GM23338 (cell line): ENCODE measurements at regions not wholly inside any gene's neighbourhood (a gene's known extent, or its start where the extent isn't known, plus 50 kb on each side); places are given as distances from the start of the nearest gene placed in this dataset.
"Not testable (repeated sequence)": the region's sequence is repeated elsewhere in the genome, so short reads cannot be mapped to it uniquely, and the experiment has no call there.

Experiments
- ATAC-seq: fragments of 200-7000 bp; cut with Tn5 transposase; 3 replicates; pipeline ENCODE4 v1.9.1; 2020
- DNase-seq: peaks from one replicate; pipeline ENCODE4 v3.0.0-alpha.2; 2015; ENCODE audit warnings: low spot score
- H2AFZ ChIP-seq: fragments of 200-600 bp; sonication (generic); 2 replicates; pipeline ENCODE4 v1.8.0; 2016; ENCODE audit warnings: antibody characterized with exemption, mild to moderate bottlenecking, moderate library complexity
- H3F3A ChIP-seq: fragments of 200-600 bp; sonication (generic); replicated peaks from 2 replicates; pipeline ENCODE4 v1.8.0; 2017; ENCODE audit warnings: antibody characterized with exemption, mixed run types, low read depth
- H3K27ac ChIP-seq: fragments of 200-600 bp; sonication (generic); 2 replicates; pipeline ENCODE4 v1.6.1; 2016; ENCODE audit warnings: low read depth
- H3K27me3 ChIP-seq: fragments of 200-600 bp; sonication (generic); 2 replicates; pipeline ENCODE4 v1.8.0; 2016; ENCODE audit warnings: mild to moderate bottlenecking, mixed run types, moderate library complexity; ENCODE audit not compliant: insufficient read depth
- H3K36me3 ChIP-seq: fragments of 200-600 bp; sonication (generic); 2 replicates; pipeline ENCODE4 v1.8.0; 2016; ENCODE audit warnings: mild to moderate bottlenecking; ENCODE audit not compliant: insufficient read depth
- H3K4me1 ChIP-seq: fragments of 200-600 bp; sonication (generic); 2 replicates; pipeline ENCODE4 v1.8.0; 2016; ENCODE audit warnings: mild to moderate bottlenecking, moderate library complexity; ENCODE audit not compliant: insufficient read depth
- H3K4me2 ChIP-seq: fragments of 200-600 bp; sonication (generic); 2 replicates; pipeline ENCODE4 v1.7.1; 2017; ENCODE audit warnings: mixed run types
- H3K4me3 ChIP-seq: fragments of 200-600 bp; sonication (generic); 2 replicates; pipeline ENCODE4 v1.6.1; 2016; ENCODE audit warnings: mixed run types
- H3K79me2 ChIP-seq: fragments of 200-600 bp; sonication (generic); replicated peaks from 2 replicates; pipeline ENCODE4 v1.8.0; 2017; ENCODE audit warnings: mild to moderate bottlenecking; ENCODE audit not compliant: insufficient read depth
- H3K9me2 ChIP-seq: fragments of 200-600 bp; sonication (generic); 2 replicates; pipeline ENCODE4 v1.8.0; 2017; ENCODE audit not compliant: insufficient read depth
- H4K20me1 ChIP-seq: fragments of 200-600 bp; sonication (generic); replicated peaks from 2 replicates; pipeline ENCODE4 v1.8.0; 2017; ENCODE audit warnings: mild to moderate bottlenecking; ENCODE audit not compliant: insufficient read depth
- H3K27ac Mint-ChIP-seq: 2 replicates; pipeline ENCODE4 v1.8.0; 2020; ENCODE audit warnings: inconsistent platforms, mild to moderate bottlenecking, moderate library complexity, mixed read lengths
- H3K27me3 Mint-ChIP-seq: 3 replicates; pipeline ENCODE4 v1.8.0; 2022; ENCODE audit warnings: low read depth, mild to moderate bottlenecking, moderate library complexity, mixed read lengths, inconsistent platforms; ENCODE audit not compliant: insufficient read depth, poor library complexity
- H3K36me3 Mint-ChIP-seq: 3 replicates; pipeline ENCODE4 v1.8.0; 2021; ENCODE audit warnings: low read depth, mild to moderate bottlenecking, inconsistent platforms, moderate library complexity, mixed read lengths
- H3K4me1 Mint-ChIP-seq: 3 replicates; pipeline ENCODE4 v1.8.0; 2020; ENCODE audit warnings: mild to moderate bottlenecking, inconsistent platforms, mixed read lengths
- H3K4me3 Mint-ChIP-seq: 3 replicates; pipeline ENCODE4 v1.8.0; 2021; ENCODE audit warnings: moderate library complexity, mild to moderate bottlenecking, inconsistent platforms, mixed read lengths
- H3K9me3 Mint-ChIP-seq: 3 replicates; pipeline ENCODE4 v1.8.0; 2020; ENCODE audit warnings: moderate library complexity, mild to moderate bottlenecking, inconsistent platforms, mixed read lengths
- CREB1 ChIP-seq: fragments of 250-450 bp; sonication (Bioruptor Pico); IDR thresholded peaks from 2 replicates; pipeline ENCODE4 v1.5.0; 2020; ENCODE audit warnings: low read depth, mild to moderate bottlenecking, moderate library complexity
- EZH2phosphoT487 ChIP-seq: fragments of 200-600 bp; sonication (generic); IDR thresholded peaks from one replicate; pipeline ENCODE4 v1.8.1; 2018; ENCODE audit warnings: antibody characterized with exemption; ENCODE audit not compliant: unreplicated experiment
- TF ChIP-seq, protein P1 (sequence below): fragments of 250-450 bp; sonication (Bioruptor Pico); IDR thresholded peaks from 2 replicates; pipeline ENCODE4 v1.5.0; 2020; ENCODE audit warnings: mild to moderate bottlenecking, moderate library complexity
- TF ChIP-seq, protein P2 (sequence below): IDR thresholded peaks from one replicate; pipeline ENCODE4 v1.6.1; 2018; ENCODE audit warnings: antibody characterized with exemption; ENCODE audit not compliant: unreplicated experiment

DNA sequence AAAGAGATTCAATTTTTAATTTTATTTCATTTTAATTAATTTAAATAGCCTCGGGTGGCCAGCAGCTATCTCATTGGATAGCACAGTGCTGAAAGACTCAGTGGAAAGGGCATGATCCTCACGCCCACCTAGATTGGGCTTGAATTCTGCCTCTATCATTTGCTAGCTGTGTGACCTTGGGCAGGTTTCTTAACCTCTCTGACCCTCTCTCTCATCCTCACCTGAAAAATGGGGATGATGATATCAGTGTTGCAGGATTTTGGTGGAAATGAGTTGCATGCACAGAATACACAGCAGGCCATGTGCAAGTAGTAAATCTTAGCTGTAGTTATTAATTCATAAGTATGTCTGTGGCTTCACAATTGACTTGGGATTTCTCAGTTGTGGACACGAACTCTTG is 272.4 kb upstream of the XYLT1 start (continued):
- TF ChIP-seq, protein P1, sequence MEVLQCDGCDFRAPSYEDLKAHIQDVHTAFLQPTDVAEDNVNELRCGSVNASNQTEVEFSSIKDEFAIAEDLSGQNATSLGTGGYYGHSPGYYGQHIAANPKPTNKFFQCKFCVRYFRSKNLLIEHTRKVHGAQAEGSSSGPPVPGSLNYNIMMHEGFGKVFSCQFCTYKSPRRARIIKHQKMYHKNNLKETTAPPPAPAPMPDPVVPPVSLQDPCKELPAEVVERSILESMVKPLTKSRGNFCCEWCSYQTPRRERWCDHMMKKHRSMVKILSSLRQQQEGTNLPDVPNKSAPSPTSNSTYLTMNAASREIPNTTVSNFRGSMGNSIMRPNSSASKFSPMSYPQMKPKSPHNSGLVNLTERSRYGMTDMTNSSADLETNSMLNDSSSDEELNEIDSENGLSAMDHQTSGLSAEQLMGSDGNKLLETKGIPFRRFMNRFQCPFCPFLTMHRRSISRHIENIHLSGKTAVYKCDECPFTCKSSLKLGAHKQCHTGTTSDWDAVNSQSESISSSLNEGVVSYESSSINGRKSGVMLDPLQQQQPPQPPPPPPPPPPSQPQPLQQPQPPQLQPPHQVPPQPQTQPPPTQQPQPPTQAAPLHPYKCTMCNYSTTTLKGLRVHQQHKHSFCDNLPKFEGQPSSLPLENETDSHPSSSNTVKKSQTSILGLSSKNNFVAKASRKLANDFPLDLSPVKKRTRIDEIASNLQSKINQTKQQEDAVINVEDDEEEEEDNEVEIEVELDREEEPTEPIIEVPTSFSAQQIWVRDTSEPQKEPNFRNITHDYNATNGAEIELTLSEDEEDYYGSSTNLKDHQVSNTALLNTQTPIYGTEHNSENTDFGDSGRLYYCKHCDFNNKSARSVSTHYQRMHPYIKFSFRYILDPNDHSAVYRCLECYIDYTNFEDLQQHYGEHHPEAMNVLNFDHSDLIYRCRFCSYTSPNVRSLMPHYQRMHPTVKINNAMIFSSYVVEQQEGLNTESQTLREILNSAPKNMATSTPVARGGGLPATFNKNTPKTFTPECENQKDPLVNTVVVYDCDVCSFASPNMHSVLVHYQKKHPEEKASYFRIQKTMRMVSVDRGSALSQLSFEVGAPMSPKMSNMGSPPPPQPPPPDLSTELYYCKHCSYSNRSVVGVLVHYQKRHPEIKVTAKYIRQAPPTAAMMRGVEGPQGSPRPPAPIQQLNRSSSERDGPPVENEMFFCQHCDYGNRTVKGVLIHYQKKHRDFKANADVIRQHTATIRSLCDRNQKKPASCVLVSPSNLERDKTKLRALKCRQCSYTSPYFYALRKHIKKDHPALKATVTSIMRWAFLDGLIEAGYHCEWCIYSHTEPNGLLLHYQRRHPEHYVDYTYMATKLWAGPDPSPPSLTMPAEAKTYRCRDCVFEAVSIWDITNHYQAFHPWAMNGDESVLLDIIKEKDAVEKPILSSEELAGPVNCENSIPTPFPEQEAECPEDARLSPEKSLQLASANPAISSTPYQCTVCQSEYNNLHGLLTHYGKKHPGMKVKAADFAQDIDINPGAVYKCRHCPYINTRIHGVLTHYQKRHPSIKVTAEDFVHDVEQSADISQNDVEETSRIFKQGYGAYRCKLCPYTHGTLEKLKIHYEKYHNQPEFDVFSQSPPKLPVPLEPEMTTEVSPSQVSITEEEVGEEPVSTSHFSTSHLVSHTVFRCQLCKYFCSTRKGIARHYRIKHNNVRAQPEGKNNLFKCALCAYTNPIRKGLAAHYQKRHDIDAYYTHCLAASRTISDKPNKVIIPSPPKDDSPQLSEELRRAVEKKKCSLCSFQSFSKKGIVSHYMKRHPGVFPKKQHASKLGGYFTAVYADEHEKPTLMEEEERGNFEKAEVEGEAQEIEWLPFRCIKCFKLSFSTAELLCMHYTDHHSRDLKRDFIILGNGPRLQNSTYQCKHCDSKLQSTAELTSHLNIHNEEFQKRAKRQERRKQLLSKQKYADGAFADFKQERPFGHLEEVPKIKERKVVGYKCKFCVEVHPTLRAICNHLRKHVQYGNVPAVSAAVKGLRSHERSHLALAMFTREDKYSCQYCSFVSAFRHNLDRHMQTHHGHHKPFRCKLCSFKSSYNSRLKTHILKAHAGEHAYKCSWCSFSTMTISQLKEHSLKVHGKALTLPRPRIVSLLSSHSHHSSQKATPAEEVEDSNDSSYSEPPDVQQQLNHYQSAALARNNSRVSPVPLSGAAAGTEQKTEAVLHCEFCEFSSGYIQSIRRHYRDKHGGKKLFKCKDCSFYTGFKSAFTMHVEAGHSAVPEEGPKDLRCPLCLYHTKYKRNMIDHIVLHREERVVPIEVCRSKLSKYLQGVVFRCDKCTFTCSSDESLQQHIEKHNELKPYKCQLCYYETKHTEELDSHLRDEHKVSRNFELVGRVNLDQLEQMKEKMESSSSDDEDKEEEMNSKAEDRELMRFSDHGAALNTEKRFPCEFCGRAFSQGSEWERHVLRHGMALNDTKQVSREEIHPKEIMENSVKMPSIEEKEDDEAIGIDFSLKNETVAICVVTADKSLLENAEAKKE (CRISPR knock-in tag): no peak

DNA sequence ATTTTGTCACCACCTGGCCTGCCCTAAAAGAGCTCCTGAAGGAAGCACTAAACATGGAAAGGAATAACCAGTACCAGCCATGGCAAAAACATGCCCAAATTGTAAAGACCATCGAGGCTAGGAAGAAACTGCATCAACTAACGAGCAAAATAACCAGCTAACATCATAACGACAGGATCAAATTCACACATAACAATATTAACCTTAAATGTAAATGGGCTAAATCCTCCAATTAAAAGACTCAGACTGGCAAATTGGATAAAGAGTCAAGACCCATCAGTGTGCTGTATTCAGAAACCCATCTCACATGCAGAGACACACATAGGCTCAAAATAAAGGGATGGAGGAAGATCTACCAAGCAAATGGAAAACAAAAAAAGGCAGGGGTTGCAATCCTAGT is 264.3 kb upstream of the XYLT1 start:
- not testable (repeated sequence) for H3K27ac ChIP-seq, H3K27ac Mint-ChIP-seq, H3K9me2 ChIP-seq, H3K27me3 Mint-ChIP-seq, H3K4me1 Mint-ChIP-seq, DNase-seq, ATAC-seq, H3K4me2 ChIP-seq, H2AFZ ChIP-seq, H4K20me1 ChIP-seq, H3F3A ChIP-seq, H3K4me3 Mint-ChIP-seq, H3K36me3 ChIP-seq, H3K4me1 ChIP-seq, H3K4me3 ChIP-seq, H3K79me2 ChIP-seq, H3K27me3 ChIP-seq
- Mint-ChIP-seq H3K36me3 (peaks cover 17% of the 10 kb centered on the region), H3K9me3 (peaks cover 35% of the 10 kb centered on the region)

DNA sequence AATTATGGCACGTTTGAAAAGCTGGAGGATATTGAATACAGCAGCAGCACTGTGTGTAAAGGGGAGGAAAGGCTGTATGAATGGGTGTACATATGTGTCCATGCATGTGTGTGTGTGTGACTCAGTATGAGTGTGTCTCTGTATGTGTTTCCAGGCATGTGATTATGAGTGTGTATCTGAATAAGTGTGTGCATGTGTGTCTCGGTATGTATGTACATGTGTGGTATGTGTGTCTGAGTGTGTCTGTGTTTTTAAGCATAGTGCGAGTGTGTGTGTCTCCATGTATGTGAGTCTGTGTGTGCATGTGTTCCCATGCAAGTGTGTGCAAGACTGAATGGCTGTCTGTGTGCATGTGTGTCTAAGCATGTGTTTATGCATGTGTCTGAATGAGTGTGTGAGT is 259.1 kb upstream of the XYLT1 start:
- DNase-seq: no peak
- H3K4me1 Mint-ChIP-seq: no peaks in the 10 kb centered on the region

More for the DNA sequence above, 259.1 kb upstream of the XYLT1 start:
- no peaks in the 10 kb centered on the region for H3K9me2 ChIP-seq
- no peaks in the 10 kb centered on the region for H3K79me2 ChIP-seq
- H3K4me1 ChIP-seq: no peaks in the 10 kb centered on the region
- Mint-ChIP-seq H3K27ac (no peak overlapping the region), H3K36me3 (peaks cover 14% of the 10 kb centered on the region), H3K4me3 (no peak overlapping the region), H3K27me3 (no peaks in the 10 kb centered on the region), H3K9me3 (peaks cover 25% of the 10 kb centered on the region)
- H3K36me3 ChIP-seq: 0 out of 2 replicates have a peak, but pooled peaks cover 3% of the 10 kb centered on the region
- no peaks in the 10 kb centered on the region for H4K20me1 ChIP-seq
- no peaks in the 10 kb centered on the region for H3F3A ChIP-seq
- no peak overlapping the region for H3K4me3 ChIP-seq
- H3K4me2 ChIP-seq: no peak overlapping the region
- no peak overlapping the region for H2AFZ ChIP-seq
- H3K27ac ChIP-seq: no peak overlapping the region
- H3K27me3 ChIP-seq: no peaks in the 10 kb centered on the region
- TF ChIP-seq, protein P2, sequence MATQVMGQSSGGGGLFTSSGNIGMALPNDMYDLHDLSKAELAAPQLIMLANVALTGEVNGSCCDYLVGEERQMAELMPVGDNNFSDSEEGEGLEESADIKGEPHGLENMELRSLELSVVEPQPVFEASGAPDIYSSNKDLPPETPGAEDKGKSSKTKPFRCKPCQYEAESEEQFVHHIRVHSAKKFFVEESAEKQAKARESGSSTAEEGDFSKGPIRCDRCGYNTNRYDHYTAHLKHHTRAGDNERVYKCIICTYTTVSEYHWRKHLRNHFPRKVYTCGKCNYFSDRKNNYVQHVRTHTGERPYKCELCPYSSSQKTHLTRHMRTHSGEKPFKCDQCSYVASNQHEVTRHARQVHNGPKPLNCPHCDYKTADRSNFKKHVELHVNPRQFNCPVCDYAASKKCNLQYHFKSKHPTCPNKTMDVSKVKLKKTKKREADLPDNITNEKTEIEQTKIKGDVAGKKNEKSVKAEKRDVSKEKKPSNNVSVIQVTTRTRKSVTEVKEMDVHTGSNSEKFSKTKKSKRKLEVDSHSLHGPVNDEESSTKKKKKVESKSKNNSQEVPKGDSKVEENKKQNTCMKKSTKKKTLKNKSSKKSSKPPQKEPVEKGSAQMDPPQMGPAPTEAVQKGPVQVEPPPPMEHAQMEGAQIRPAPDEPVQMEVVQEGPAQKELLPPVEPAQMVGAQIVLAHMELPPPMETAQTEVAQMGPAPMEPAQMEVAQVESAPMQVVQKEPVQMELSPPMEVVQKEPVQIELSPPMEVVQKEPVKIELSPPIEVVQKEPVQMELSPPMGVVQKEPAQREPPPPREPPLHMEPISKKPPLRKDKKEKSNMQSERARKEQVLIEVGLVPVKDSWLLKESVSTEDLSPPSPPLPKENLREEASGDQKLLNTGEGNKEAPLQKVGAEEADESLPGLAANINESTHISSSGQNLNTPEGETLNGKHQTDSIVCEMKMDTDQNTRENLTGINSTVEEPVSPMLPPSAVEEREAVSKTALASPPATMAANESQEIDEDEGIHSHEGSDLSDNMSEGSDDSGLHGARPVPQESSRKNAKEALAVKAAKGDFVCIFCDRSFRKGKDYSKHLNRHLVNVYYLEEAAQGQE: no peak
- TF ChIP-seq CREB1 (CRISPR knock-in tag): no peak
- no peak for TF ChIP-seq EZH2phosphoT487
- ATAC-seq: no peak
